GM19397 (cell line): ENCODE measurements at regions not wholly inside any gene's neighbourhood (a gene's known extent, or its start where the extent isn't known, plus 50 kb on each side); places are given as distances from the start of the nearest gene placed in this dataset.
"Not testable (repeated sequence)": the region's sequence is repeated elsewhere in the genome, so short reads cannot be mapped to it uniquely, and the experiment has no call there.

Source experiments
- ATAC-seq: cut with Tn5 transposase; IDR thresholded peaks from one replicate; pipeline ENCODE4 v1.9.1; 2021; ENCODE audit warnings: mild to moderate bottlenecking, moderate library complexity; ENCODE audit not compliant: unreplicated experiment

- ATAC-seq = no peak
Observed at GRCh38 chr9:118693645-118694044, 675.6 kb downstream of the BRINP1 start.

GRCh38 chr9:118695249-118695648 is 674.0 kb downstream of the BRINP1 start:
- not testable (repeated sequence) for ATAC-seq

- no peak for ATAC-seq
Observed at GRCh38 chr9:118701985-118702384, 667.2 kb downstream of the BRINP1 start.

- ATAC-seq = no peak
Observed at GRCh38 chr9:118711843-118712242, 657.4 kb downstream of the BRINP1 start.

GRCh38 chr9:118721276-118721675 is 648.0 kb downstream of the BRINP1 start:
- ATAC-seq = no peak

- no peak for ATAC-seq
Observed at GRCh38 chr9:118721923-118722322, 647.3 kb downstream of the BRINP1 start.

- no peak for ATAC-seq
Observed at GRCh38 chr9:118729981-118730380, 639.3 kb downstream of the BRINP1 start.

- ATAC-seq = no peak
Observed at GRCh38 chr9:118732998-118733397, 636.2 kb downstream of the BRINP1 start.

GRCh38 chr9:118734696-118735095 is 634.5 kb downstream of the BRINP1 start:
- no peak for ATAC-seq

- ATAC-seq = no peak
Observed at GRCh38 chr9:118736406-118736805, 632.8 kb downstream of the BRINP1 start.

GRCh38 chr9:118751077-118751847 is 618.0 kb downstream of the BRINP1 start:
- no peak for ATAC-seq

GRCh38 chr9:118751848-118752223 is 617.4 kb downstream of the BRINP1 start:
- ATAC-seq = no peak

- ATAC-seq = no peak
Observed at GRCh38 chr9:118761016-118761790, 608.0 kb downstream of the BRINP1 start.

- ATAC-seq = no peak
Observed at GRCh38 chr9:118767571-118767970, 601.7 kb downstream of the BRINP1 start.

GRCh38 chr9:118782790-118783463 is 586.3 kb downstream of the BRINP1 start:
- no peak for ATAC-seq

- ATAC-seq = no peak
Observed at GRCh38 chr9:118784033-118784432, 585.2 kb downstream of the BRINP1 start.

- no peak for ATAC-seq
Observed at GRCh38 chr9:118785456-118785855, 583.8 kb downstream of the BRINP1 start.

- no peak for ATAC-seq
Observed at GRCh38 chr9:118786877-118787276, 582.4 kb downstream of the BRINP1 start.

GRCh38 chr9:118809160-118809625 is 560.0 kb downstream of the BRINP1 start:
- no peak for ATAC-seq

- ATAC-seq = no peak
Observed at GRCh38 chr9:118829334-118829733, 539.9 kb downstream of the BRINP1 start.

- ATAC-seq = no peak
Observed at GRCh38 chr9:118832371-118832770, 536.9 kb downstream of the BRINP1 start.

GRCh38 chr9:118836891-118837290 is 532.3 kb downstream of the BRINP1 start:
- ATAC-seq = no peak
